GM23338 (cell line): ENCODE measurements at regions not wholly inside any gene's neighbourhood (a gene's known extent, or its start where the extent isn't known, plus 50 kb on each side); places are given as distances from the start of the nearest gene placed in this dataset.
A peak's percentile ranks its signal among the peaks of the same experiment; 100 is the strongest.

Source experiments
- ATAC-seq: fragments of 200-7000 bp; cut with Tn5 transposase; 3 replicates; pipeline ENCODE4 v1.9.1; 2020
- DNase-seq: peaks from one replicate; pipeline ENCODE4 v3.0.0-alpha.2; 2015; ENCODE audit warnings: low spot score
- H2AFZ ChIP-seq: fragments of 200-600 bp; sonication (generic); 2 replicates; pipeline ENCODE4 v1.8.0; 2016; ENCODE audit warnings: antibody characterized with exemption, mild to moderate bottlenecking, moderate library complexity
- H3F3A ChIP-seq: fragments of 200-600 bp; sonication (generic); replicated peaks from 2 replicates; pipeline ENCODE4 v1.8.0; 2017; ENCODE audit warnings: antibody characterized with exemption, mixed run types, low read depth
- H3K27ac ChIP-seq: fragments of 200-600 bp; sonication (generic); 2 replicates; pipeline ENCODE4 v1.6.1; 2016; ENCODE audit warnings: low read depth
- H3K27me3 ChIP-seq: fragments of 200-600 bp; sonication (generic); 2 replicates; pipeline ENCODE4 v1.8.0; 2016; ENCODE audit warnings: mild to moderate bottlenecking, mixed run types, moderate library complexity; ENCODE audit not compliant: insufficient read depth
- H3K36me3 ChIP-seq: fragments of 200-600 bp; sonication (generic); 2 replicates; pipeline ENCODE4 v1.8.0; 2016; ENCODE audit warnings: mild to moderate bottlenecking; ENCODE audit not compliant: insufficient read depth
- H3K4me1 ChIP-seq: fragments of 200-600 bp; sonication (generic); 2 replicates; pipeline ENCODE4 v1.8.0; 2016; ENCODE audit warnings: mild to moderate bottlenecking, moderate library complexity; ENCODE audit not compliant: insufficient read depth
- H3K4me2 ChIP-seq: fragments of 200-600 bp; sonication (generic); 2 replicates; pipeline ENCODE4 v1.7.1; 2017; ENCODE audit warnings: mixed run types
- H3K4me3 ChIP-seq: fragments of 200-600 bp; sonication (generic); 2 replicates; pipeline ENCODE4 v1.6.1; 2016; ENCODE audit warnings: mixed run types
- H3K79me2 ChIP-seq: fragments of 200-600 bp; sonication (generic); replicated peaks from 2 replicates; pipeline ENCODE4 v1.8.0; 2017; ENCODE audit warnings: mild to moderate bottlenecking; ENCODE audit not compliant: insufficient read depth
- H3K9me2 ChIP-seq: fragments of 200-600 bp; sonication (generic); 2 replicates; pipeline ENCODE4 v1.8.0; 2017; ENCODE audit not compliant: insufficient read depth
- H4K20me1 ChIP-seq: fragments of 200-600 bp; sonication (generic); replicated peaks from 2 replicates; pipeline ENCODE4 v1.8.0; 2017; ENCODE audit warnings: mild to moderate bottlenecking; ENCODE audit not compliant: insufficient read depth
- H3K27ac Mint-ChIP-seq: 2 replicates; pipeline ENCODE4 v1.8.0; 2020; ENCODE audit warnings: inconsistent platforms, mild to moderate bottlenecking, moderate library complexity, mixed read lengths
- H3K27me3 Mint-ChIP-seq: 3 replicates; pipeline ENCODE4 v1.8.0; 2022; ENCODE audit warnings: low read depth, mild to moderate bottlenecking, moderate library complexity, mixed read lengths, inconsistent platforms; ENCODE audit not compliant: insufficient read depth, poor library complexity
- H3K36me3 Mint-ChIP-seq: 3 replicates; pipeline ENCODE4 v1.8.0; 2021; ENCODE audit warnings: low read depth, mild to moderate bottlenecking, inconsistent platforms, moderate library complexity, mixed read lengths
- H3K4me1 Mint-ChIP-seq: 3 replicates; pipeline ENCODE4 v1.8.0; 2020; ENCODE audit warnings: mild to moderate bottlenecking, inconsistent platforms, mixed read lengths
- H3K4me3 Mint-ChIP-seq: 3 replicates; pipeline ENCODE4 v1.8.0; 2021; ENCODE audit warnings: moderate library complexity, mild to moderate bottlenecking, inconsistent platforms, mixed read lengths
- H3K9me3 Mint-ChIP-seq: 3 replicates; pipeline ENCODE4 v1.8.0; 2020; ENCODE audit warnings: moderate library complexity, mild to moderate bottlenecking, inconsistent platforms, mixed read lengths
- CREB1 ChIP-seq: fragments of 250-450 bp; sonication (Bioruptor Pico); IDR thresholded peaks from 2 replicates; pipeline ENCODE4 v1.5.0; 2020; ENCODE audit warnings: low read depth, mild to moderate bottlenecking, moderate library complexity
- EZH2 ChIP-seq: fragments of 200-600 bp; sonication (generic); IDR thresholded peaks from one replicate; pipeline ENCODE4 v1.8.0; 2017; ENCODE audit warnings: antibody characterized with exemption, mild to moderate bottlenecking, low read depth; ENCODE audit not compliant: unreplicated experiment
- EZH2phosphoT487 ChIP-seq: fragments of 200-600 bp; sonication (generic); IDR thresholded peaks from one replicate; pipeline ENCODE4 v1.8.1; 2018; ENCODE audit warnings: antibody characterized with exemption; ENCODE audit not compliant: unreplicated experiment
- JUNB ChIP-seq: IDR thresholded peaks from one replicate; pipeline ENCODE4 v1.6.1; 2016; ENCODE audit warnings: antibody characterized with exemption; ENCODE audit not compliant: unreplicated experiment
- NANOG ChIP-seq: IDR thresholded peaks from 2 replicates; pipeline ENCODE4 v1.6.1; 2016; ENCODE audit warnings: antibody characterized with exemption, borderline replicate concordance
- POLR2AphosphoS5 ChIP-seq: IDR thresholded peaks from 2 replicates; pipeline ENCODE4 v1.6.1; 2016; ENCODE audit warnings: antibody characterized with exemption, low read depth
- STAT1 ChIP-seq: IDR thresholded peaks from one replicate; pipeline ENCODE4 v1.6.1; 2016; ENCODE audit warnings: antibody characterized with exemption; ENCODE audit not compliant: unreplicated experiment
- ZNF114 ChIP-seq: fragments of 250-450 bp; sonication (Bioruptor Pico); IDR thresholded peaks from 2 replicates; pipeline ENCODE4 v1.5.0; 2020; ENCODE audit warnings: mild to moderate bottlenecking, moderate library complexity
- ZNF331 ChIP-seq: fragments of 250-450 bp; sonication (Bioruptor Pico); IDR thresholded peaks from 2 replicates; pipeline ENCODE4 v1.5.0; 2020; ENCODE audit warnings: low read depth, mild to moderate bottlenecking, moderate library complexity
- TF ChIP-seq, protein P1 (sequence below), 2 experiments: fragments of 200-600 bp in 1 of 2; sonication (generic) in 1 of 2; conservative IDR thresholded peaks; 2 replicates each; pipeline versions ENCODE4 v1.5.1 to v1.6.1; 2016 to 2017; ENCODE audit warnings: antibody characterized with exemption in 2 of 2, low read depth in 2 of 2, mild to moderate bottlenecking in 2 of 2, moderate library complexity in 1 of 2
- TF ChIP-seq, protein P2 (sequence below): IDR thresholded peaks from one replicate; pipeline ENCODE4 v1.6.1; 2018; ENCODE audit warnings: antibody characterized with exemption; ENCODE audit not compliant: unreplicated experiment
- TF ChIP-seq, protein P3 (sequence below): IDR thresholded peaks from 2 replicates; pipeline ENCODE4 v1.6.1; 2016; ENCODE audit warnings: antibody characterized with exemption
- TF ChIP-seq, protein P4 (sequence below): fragments of 250-450 bp; sonication (Bioruptor Pico); IDR thresholded peaks from 2 replicates; pipeline ENCODE4 v1.5.0; 2020; ENCODE audit warnings: mild to moderate bottlenecking, moderate library complexity

DNA sequence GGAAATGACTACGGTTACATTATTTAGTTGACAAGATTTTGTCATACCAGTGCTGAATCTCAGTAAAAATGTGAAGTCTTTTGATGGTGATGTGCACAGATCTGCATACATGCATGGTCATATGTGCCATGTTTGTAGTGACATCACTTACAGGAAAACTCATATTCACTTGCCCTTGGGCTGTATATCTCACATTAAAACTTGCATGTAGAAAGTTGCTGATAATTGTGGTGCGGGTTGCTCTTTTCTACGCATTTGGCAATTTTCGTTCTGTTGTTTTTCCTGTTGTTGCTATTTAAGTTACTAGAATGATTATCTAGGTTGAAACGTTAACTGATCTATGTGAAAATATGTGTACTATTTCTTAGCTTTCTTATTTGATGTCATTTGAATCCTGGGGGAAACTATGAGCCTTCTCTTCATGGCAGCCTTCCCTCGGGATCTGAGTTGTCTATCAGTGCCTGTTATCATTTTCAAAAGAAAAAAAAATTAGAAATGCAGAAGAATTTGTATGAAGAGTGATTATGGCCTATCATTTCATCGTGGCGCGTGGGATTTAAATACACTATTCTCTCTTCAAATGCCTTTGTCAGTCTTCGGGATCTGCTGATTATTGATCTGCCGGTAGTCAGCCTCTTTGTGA lies 296.6 kb downstream of the TMX3 start:
- Mint-ChIP-seq H3K4me1 (peaks cover 3% of the 10 kb centered on the region; the same call in 2 of the 3 replicates), H3K9me3 (peaks cover 6% of the 10 kb centered on the region; the same call in 1 of the 3 replicates), H3K27ac (no peak overlapping the region), H3K36me3 (no peaks in the 10 kb centered on the region; the same call in 2 of the 3 replicates), H3K27me3 (no peaks in the 10 kb centered on the region), H3K4me3 (no peak overlapping the region)
- peak overlapping the region; percentile 15; the same call in 1 of the 2 replicates for H2AFZ ChIP-seq
- H3K4me3 ChIP-seq = no peak overlapping the region
- no peaks in the 10 kb centered on the region for H4K20me1 ChIP-seq
- H3K27ac ChIP-seq = no peak overlapping the region
- no peak for TF ChIP-seq POLR2AphosphoS5
- TF ChIP-seq, protein P1, sequence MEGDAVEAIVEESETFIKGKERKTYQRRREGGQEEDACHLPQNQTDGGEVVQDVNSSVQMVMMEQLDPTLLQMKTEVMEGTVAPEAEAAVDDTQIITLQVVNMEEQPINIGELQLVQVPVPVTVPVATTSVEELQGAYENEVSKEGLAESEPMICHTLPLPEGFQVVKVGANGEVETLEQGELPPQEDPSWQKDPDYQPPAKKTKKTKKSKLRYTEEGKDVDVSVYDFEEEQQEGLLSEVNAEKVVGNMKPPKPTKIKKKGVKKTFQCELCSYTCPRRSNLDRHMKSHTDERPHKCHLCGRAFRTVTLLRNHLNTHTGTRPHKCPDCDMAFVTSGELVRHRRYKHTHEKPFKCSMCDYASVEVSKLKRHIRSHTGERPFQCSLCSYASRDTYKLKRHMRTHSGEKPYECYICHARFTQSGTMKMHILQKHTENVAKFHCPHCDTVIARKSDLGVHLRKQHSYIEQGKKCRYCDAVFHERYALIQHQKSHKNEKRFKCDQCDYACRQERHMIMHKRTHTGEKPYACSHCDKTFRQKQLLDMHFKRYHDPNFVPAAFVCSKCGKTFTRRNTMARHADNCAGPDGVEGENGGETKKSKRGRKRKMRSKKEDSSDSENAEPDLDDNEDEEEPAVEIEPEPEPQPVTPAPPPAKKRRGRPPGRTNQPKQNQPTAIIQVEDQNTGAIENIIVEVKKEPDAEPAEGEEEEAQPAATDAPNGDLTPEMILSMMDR (conservative IDR thresholded peaks at IDR 0.05; ENCODE audit: low read depth in 2 of 2) = no peak
- TF ChIP-seq JUNB = no peak
- TF ChIP-seq NANOG = no peak
- TF ChIP-seq EZH2 = no peak
- TF ChIP-seq, protein P2, sequence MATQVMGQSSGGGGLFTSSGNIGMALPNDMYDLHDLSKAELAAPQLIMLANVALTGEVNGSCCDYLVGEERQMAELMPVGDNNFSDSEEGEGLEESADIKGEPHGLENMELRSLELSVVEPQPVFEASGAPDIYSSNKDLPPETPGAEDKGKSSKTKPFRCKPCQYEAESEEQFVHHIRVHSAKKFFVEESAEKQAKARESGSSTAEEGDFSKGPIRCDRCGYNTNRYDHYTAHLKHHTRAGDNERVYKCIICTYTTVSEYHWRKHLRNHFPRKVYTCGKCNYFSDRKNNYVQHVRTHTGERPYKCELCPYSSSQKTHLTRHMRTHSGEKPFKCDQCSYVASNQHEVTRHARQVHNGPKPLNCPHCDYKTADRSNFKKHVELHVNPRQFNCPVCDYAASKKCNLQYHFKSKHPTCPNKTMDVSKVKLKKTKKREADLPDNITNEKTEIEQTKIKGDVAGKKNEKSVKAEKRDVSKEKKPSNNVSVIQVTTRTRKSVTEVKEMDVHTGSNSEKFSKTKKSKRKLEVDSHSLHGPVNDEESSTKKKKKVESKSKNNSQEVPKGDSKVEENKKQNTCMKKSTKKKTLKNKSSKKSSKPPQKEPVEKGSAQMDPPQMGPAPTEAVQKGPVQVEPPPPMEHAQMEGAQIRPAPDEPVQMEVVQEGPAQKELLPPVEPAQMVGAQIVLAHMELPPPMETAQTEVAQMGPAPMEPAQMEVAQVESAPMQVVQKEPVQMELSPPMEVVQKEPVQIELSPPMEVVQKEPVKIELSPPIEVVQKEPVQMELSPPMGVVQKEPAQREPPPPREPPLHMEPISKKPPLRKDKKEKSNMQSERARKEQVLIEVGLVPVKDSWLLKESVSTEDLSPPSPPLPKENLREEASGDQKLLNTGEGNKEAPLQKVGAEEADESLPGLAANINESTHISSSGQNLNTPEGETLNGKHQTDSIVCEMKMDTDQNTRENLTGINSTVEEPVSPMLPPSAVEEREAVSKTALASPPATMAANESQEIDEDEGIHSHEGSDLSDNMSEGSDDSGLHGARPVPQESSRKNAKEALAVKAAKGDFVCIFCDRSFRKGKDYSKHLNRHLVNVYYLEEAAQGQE = no peak
- no peak for TF ChIP-seq EZH2phosphoT487
- TF ChIP-seq CREB1 (CRISPR knock-in tag) = no peak
- no peak for TF ChIP-seq STAT1
- no peak for TF ChIP-seq ZNF114 (CRISPR knock-in tag)
- TF ChIP-seq ZNF331 (CRISPR knock-in tag) = no peak
- TF ChIP-seq, protein P3, sequence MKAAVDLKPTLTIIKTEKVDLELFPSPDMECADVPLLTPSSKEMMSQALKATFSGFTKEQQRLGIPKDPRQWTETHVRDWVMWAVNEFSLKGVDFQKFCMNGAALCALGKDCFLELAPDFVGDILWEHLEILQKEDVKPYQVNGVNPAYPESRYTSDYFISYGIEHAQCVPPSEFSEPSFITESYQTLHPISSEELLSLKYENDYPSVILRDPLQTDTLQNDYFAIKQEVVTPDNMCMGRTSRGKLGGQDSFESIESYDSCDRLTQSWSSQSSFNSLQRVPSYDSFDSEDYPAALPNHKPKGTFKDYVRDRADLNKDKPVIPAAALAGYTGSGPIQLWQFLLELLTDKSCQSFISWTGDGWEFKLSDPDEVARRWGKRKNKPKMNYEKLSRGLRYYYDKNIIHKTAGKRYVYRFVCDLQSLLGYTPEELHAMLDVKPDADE = no peak
- TF ChIP-seq, protein P4, sequence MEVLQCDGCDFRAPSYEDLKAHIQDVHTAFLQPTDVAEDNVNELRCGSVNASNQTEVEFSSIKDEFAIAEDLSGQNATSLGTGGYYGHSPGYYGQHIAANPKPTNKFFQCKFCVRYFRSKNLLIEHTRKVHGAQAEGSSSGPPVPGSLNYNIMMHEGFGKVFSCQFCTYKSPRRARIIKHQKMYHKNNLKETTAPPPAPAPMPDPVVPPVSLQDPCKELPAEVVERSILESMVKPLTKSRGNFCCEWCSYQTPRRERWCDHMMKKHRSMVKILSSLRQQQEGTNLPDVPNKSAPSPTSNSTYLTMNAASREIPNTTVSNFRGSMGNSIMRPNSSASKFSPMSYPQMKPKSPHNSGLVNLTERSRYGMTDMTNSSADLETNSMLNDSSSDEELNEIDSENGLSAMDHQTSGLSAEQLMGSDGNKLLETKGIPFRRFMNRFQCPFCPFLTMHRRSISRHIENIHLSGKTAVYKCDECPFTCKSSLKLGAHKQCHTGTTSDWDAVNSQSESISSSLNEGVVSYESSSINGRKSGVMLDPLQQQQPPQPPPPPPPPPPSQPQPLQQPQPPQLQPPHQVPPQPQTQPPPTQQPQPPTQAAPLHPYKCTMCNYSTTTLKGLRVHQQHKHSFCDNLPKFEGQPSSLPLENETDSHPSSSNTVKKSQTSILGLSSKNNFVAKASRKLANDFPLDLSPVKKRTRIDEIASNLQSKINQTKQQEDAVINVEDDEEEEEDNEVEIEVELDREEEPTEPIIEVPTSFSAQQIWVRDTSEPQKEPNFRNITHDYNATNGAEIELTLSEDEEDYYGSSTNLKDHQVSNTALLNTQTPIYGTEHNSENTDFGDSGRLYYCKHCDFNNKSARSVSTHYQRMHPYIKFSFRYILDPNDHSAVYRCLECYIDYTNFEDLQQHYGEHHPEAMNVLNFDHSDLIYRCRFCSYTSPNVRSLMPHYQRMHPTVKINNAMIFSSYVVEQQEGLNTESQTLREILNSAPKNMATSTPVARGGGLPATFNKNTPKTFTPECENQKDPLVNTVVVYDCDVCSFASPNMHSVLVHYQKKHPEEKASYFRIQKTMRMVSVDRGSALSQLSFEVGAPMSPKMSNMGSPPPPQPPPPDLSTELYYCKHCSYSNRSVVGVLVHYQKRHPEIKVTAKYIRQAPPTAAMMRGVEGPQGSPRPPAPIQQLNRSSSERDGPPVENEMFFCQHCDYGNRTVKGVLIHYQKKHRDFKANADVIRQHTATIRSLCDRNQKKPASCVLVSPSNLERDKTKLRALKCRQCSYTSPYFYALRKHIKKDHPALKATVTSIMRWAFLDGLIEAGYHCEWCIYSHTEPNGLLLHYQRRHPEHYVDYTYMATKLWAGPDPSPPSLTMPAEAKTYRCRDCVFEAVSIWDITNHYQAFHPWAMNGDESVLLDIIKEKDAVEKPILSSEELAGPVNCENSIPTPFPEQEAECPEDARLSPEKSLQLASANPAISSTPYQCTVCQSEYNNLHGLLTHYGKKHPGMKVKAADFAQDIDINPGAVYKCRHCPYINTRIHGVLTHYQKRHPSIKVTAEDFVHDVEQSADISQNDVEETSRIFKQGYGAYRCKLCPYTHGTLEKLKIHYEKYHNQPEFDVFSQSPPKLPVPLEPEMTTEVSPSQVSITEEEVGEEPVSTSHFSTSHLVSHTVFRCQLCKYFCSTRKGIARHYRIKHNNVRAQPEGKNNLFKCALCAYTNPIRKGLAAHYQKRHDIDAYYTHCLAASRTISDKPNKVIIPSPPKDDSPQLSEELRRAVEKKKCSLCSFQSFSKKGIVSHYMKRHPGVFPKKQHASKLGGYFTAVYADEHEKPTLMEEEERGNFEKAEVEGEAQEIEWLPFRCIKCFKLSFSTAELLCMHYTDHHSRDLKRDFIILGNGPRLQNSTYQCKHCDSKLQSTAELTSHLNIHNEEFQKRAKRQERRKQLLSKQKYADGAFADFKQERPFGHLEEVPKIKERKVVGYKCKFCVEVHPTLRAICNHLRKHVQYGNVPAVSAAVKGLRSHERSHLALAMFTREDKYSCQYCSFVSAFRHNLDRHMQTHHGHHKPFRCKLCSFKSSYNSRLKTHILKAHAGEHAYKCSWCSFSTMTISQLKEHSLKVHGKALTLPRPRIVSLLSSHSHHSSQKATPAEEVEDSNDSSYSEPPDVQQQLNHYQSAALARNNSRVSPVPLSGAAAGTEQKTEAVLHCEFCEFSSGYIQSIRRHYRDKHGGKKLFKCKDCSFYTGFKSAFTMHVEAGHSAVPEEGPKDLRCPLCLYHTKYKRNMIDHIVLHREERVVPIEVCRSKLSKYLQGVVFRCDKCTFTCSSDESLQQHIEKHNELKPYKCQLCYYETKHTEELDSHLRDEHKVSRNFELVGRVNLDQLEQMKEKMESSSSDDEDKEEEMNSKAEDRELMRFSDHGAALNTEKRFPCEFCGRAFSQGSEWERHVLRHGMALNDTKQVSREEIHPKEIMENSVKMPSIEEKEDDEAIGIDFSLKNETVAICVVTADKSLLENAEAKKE (CRISPR knock-in tag) = no peak
- DNase-seq = no peak
- H3K36me3 ChIP-seq = no peaks in the 10 kb centered on the region
- H3K79me2 ChIP-seq = no peaks in the 10 kb centered on the region
- H3K27me3 ChIP-seq = no peaks in the 10 kb centered on the region
- no peaks in the 10 kb centered on the region for H3K4me1 ChIP-seq
- H3F3A ChIP-seq = no peaks in the 10 kb centered on the region
- no peak for ATAC-seq
- no peaks in the 10 kb centered on the region for H3K9me2 ChIP-seq
- no peak overlapping the region for H3K4me2 ChIP-seq
